ENCODE measurements at regions not wholly inside any gene's neighbourhood (a gene's known extent, or its start where the extent isn't known, plus 50 kb on each side); places are given as distances from the start of the nearest gene placed in this dataset.

DNA sequence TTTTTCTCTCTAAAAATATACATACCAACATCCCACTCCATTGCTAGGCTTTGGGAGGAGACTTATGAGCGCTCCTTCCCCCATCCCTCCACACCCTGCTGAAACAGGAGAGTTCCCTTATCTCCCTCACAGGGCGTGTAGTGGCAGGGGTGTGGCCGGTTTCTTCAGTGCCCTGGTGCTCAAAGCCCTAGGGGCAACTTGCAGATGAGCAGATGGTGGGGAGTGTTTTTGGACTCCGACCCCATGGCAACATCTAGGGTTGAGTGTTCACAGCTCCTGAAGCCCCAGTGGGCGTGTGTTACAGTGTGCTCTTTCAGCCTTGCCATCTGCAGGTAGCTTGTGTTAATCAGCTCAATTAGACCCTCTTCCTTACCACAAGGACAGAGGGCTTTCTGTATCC lies 409.5 kb downstream of the MAT2B start:
- TF ChIP-seq, protein P1, sequence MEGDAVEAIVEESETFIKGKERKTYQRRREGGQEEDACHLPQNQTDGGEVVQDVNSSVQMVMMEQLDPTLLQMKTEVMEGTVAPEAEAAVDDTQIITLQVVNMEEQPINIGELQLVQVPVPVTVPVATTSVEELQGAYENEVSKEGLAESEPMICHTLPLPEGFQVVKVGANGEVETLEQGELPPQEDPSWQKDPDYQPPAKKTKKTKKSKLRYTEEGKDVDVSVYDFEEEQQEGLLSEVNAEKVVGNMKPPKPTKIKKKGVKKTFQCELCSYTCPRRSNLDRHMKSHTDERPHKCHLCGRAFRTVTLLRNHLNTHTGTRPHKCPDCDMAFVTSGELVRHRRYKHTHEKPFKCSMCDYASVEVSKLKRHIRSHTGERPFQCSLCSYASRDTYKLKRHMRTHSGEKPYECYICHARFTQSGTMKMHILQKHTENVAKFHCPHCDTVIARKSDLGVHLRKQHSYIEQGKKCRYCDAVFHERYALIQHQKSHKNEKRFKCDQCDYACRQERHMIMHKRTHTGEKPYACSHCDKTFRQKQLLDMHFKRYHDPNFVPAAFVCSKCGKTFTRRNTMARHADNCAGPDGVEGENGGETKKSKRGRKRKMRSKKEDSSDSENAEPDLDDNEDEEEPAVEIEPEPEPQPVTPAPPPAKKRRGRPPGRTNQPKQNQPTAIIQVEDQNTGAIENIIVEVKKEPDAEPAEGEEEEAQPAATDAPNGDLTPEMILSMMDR (IDR thresholded peaks at IDR 0.05) = no peak
- TF ChIP-seq POLR2A (IDR thresholded peaks at IDR 0.05) = no peak

Data from thyroid gland (tissue), 4 donors.